SK-N-SH (cell line): ENCODE measurements at regions not wholly inside any gene's neighbourhood (a gene's known extent, or its start where the extent isn't known, plus 50 kb on each side); places are given as distances from the start of the nearest gene placed in this dataset.
"Not testable (repeated sequence)": the region's sequence is repeated elsewhere in the genome, so short reads cannot be mapped to it uniquely, and the experiment has no call there.

Experiments
- CTCF ChIP-seq: fragments of 200-600 bp; sonication (generic); IDR thresholded peaks from 2 replicates; pipeline ENCODE4 v1.6.1; 2017; ENCODE audit warnings: antibody characterized with exemption, mild to moderate bottlenecking, moderate library complexity
- NRF1 ChIP-seq: IDR thresholded peaks from 2 replicates; pipeline ENCODE4 v1.6.1; 2012; ENCODE audit warnings: low read depth, mild to moderate bottlenecking, low read length
- POLR2AphosphoS5 ChIP-seq: IDR thresholded peaks from 2 replicates; pipeline ENCODE4 v1.6.1; 2012; ENCODE audit warnings: low read depth, low read length
- ZBTB33 ChIP-seq: IDR thresholded peaks from 2 replicates; pipeline ENCODE4 v1.4.0; 2012; ENCODE audit warnings: low read depth, borderline replicate concordance

- not testable (repeated sequence) for TF ChIP-seq POLR2AphosphoS5, ZBTB33, NRF1, CTCF
These were observed 1552.4 kb upstream of the B3GALT2 start for GRCh38 chr1:194738843-194739242.
